GM12892 (cell line): ENCODE measurements at regions not wholly inside any gene's neighbourhood (a gene's known extent, or its start where the extent isn't known, plus 50 kb on each side); places are given as distances from the start of the nearest gene placed in this dataset.
"Not testable (repeated sequence)": the region's sequence is repeated elsewhere in the genome, so short reads cannot be mapped to it uniquely, and the experiment has no call there.

Experiments
- DNase-seq: peaks from one replicate; pipeline ENCODE4 v3.0.0; 2011; ENCODE audit not compliant: insufficient read length
- FAIRE-seq: peaks from 2 replicates; lab custom pipeline; 2011; peaks lifted over from hg19 to GRCh38; lab: Jason Lieb, UNC
- POLR2A ChIP-seq: IDR thresholded peaks from 2 replicates; pipeline ENCODE4 v1.6.1; 2011; ENCODE audit warnings: low read depth, low read length, control low read depth
- POLR2AphosphoS5 ChIP-seq: IDR thresholded peaks from 2 replicates; pipeline ENCODE4 v1.6.1; 2011; ENCODE audit warnings: low read depth, low read length, control low read depth
- TAF1 ChIP-seq: IDR thresholded peaks from 2 replicates; pipeline ENCODE4 v1.6.1; 2011; ENCODE audit warnings: low read depth, mild to moderate bottlenecking, control low read depth, low read length, borderline replicate concordance

- TF ChIP-seq POLR2A (no peak), POLR2AphosphoS5 (no peak), TAF1 (no peak)
- FAIRE-seq (no peak), DNase-seq (no peak)
These were observed 507.9 kb upstream of the NRG3 start for GRCh38 chr10:81367132-81367531.

DNA sequence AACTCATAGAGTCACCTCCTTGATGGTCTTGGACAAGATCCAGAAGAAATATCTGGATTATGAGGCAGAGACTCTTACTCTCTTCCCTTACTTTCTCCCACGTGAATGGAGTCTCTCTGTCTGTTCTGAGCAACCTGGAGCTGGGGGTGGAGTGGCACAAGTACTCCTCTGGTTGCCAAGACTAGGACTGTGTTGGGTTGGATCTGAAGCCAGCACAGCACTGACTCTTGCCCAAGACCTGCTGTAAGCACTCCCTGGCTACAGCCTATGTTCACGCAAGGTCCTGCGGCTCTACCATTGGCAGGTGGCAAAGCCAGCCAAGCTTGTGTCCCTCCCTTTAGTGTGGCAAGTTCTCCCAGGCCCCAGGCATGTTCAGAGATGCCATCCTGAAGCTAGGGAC lies 488.2 kb upstream of the NRG3 start:
- FAIRE-seq (no peak), DNase-seq (no peak)
- TF ChIP-seq POLR2AphosphoS5 (no peak), TAF1 (no peak), POLR2A (no peak)

- DNase-seq (no peak), FAIRE-seq (no peak)
- TF ChIP-seq POLR2AphosphoS5 (no peak), POLR2A (no peak), TAF1 (no peak)
These were observed 471.5 kb upstream of the NRG3 start for GRCh38 chr10:81403451-81403850.

GRCh38 chr10:81405399-81405798 lies 469.6 kb upstream of the NRG3 start:
- no peak for DNase-seq
- no peak for FAIRE-seq
- no peak for TF ChIP-seq POLR2AphosphoS5
- no peak for TF ChIP-seq POLR2A
- TF ChIP-seq TAF1 = no peak

- TF ChIP-seq TAF1 (no peak), POLR2A (no peak), POLR2AphosphoS5 (no peak)
- DNase-seq (no peak), FAIRE-seq (no peak)
These were observed 461.0 kb upstream of the NRG3 start for GRCh38 chr10:81414038-81414437.

GRCh38 chr10:81426722-81427121 lies 448.3 kb upstream of the NRG3 start:
- DNase-seq (no peak), FAIRE-seq (no peak)
- TF ChIP-seq POLR2A = no peak
- no peak for TF ChIP-seq TAF1
- no peak for TF ChIP-seq POLR2AphosphoS5

DNA sequence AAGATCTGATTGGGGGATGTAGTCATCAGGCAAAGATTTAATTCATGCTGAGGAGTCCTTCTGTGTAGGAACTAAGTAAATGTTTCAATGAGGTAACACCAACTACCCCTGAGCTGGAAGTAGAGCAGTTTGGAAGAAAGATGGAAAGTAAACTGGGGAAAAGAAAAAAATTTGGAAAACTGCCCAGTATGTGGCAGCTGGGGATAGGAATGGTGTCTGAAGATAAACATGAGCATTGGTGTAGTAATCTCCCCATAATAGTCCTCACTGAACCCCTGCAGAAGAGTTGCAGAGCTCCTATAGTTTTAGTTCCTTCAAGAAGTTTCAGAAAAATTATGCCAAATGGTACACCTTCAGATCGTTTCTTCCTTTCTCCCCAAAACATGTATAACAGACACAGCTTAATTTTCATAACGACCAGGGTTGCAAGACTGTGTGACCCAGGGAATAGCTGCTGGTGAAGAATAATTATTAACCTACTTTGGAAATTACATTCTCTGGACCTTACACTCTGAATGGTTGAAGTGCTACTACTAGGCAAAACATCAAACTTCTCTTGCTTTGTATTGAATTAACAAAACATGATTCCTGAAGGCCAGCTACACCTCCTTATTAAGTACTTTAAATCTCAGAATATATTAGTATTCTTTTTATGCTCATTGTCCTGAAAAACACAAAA lies 446.4 kb upstream of the NRG3 start:
- DNase-seq = no peak
- no peak for FAIRE-seq
- TF ChIP-seq POLR2AphosphoS5 (no peak), POLR2A (no peak), TAF1 (no peak)

- TF ChIP-seq TAF1 = no peak
- TF ChIP-seq POLR2A = no peak
- TF ChIP-seq POLR2AphosphoS5 = no peak
- DNase-seq = no peak
- FAIRE-seq = no peak
These were observed 435.5 kb upstream of the NRG3 start for GRCh38 chr10:81439445-81439844.

- FAIRE-seq, DNase-seq: not testable (repeated sequence)
These were observed 433.4 kb upstream of the NRG3 start for GRCh38 chr10:81441624-81442023.

- FAIRE-seq (no peak), DNase-seq (no peak)
- TF ChIP-seq POLR2AphosphoS5 = no peak
- TF ChIP-seq TAF1 = no peak
- no peak for TF ChIP-seq POLR2A
These were observed 430.6 kb upstream of the NRG3 start for GRCh38 chr10:81444242-81444929.

- FAIRE-seq = no peak
- no peak for DNase-seq
- TF ChIP-seq POLR2AphosphoS5 = no peak
- TF ChIP-seq TAF1 = no peak
- no peak for TF ChIP-seq POLR2A
These were observed 424.3 kb upstream of the NRG3 start for GRCh38 chr10:81450651-81451050.

DNA sequence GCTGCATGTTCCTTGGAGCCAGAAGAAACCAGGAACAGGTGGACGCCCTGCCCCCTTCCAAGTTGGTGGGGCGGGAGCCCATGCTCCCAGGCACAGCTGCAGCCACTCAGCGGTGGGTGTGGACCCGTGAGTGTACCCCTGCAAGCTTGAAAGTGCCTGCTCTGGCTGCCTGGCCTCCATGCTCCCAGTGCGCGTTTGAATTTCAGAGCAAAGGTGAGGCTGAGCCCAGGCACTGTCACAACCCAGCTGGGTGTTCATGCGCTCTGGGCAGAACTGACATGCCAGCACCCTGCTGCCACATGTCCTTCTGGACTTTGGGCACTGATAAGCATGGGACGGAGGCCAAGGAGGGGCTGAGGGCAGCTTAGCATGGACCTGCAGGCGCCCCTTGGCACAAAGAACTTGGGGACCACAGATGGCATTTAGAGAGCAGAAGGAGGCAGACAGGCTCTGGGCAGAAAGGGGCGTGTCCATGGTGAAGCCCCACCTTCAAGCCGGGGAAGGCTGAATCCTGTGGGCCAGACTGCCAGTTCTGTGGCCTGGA lies 402.0 kb upstream of the NRG3 start:
- DNase-seq (no peak), FAIRE-seq (no peak)
- TF ChIP-seq POLR2A (no peak), TAF1 (no peak), POLR2AphosphoS5 (no peak)

GRCh38 chr10:81473755-81474154 lies 401.2 kb upstream of the NRG3 start:
- no peak for DNase-seq
- FAIRE-seq = no peak
- TF ChIP-seq TAF1 (no peak), POLR2A (no peak), POLR2AphosphoS5 (no peak)

DNA sequence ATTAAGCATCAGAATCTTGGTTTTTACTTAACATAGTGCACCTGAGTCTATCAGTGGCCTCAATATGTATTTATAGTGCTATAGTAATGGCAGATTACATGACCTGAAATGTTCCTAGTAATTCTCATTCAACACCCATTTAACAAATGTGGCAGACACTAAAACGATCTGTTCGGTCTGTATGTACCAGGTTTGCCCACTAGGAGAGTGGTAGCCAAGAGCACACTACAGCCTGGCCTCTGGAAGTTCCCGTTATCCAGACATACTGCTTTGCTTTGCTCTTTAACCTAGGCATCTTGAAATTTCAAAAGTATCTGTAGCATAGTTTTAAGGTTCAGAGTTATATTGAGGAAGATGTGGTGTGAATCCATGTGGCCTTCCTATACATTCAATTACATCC lies 395.7 kb upstream of the NRG3 start:
- DNase-seq (no peak), FAIRE-seq (no peak)
- TF ChIP-seq POLR2A = no peak
- no peak for TF ChIP-seq POLR2AphosphoS5
- TF ChIP-seq TAF1 = no peak
